ENCODE measurements at regions not wholly inside any gene's neighbourhood (a gene's known extent, or its start where the extent isn't known, plus 50 kb on each side); places are given as distances from the start of the nearest gene placed in this dataset.

GRCh38 chr13:81211713-81212112 is 870.8 kb upstream of the SPRY2 start:
- ChIA-PET POLR2A (no interaction called here), SMC1A (ENCODE audit: uncharacterized antibody, unreplicated experiment) (interaction anchor here (0.8 kb wide), 1 partner anchor 24 kb away, joined by 3 read pairs; no protein-coding TSS in a partner anchor), RAD21 (ENCODE audit: unreplicated experiment) (no interaction called here), CTCF (no interaction called here)
- DNase-seq (ENCODE audit: low read depth, low spot score) (no peak), ATAC-seq (no peak), FAIRE-seq (no peak)
- no peaks in the 10 kb centered on the region for H3K36me3 ChIP-seq (ENCODE audit: control insufficient read depth in 2 of 2, insufficient read depth in 2 of 2, low read length in 1 of 2)
- BruUV-seq (replicated peaks): no TSS peak
- no peaks in the 10 kb centered on the region for H3K79me2 ChIP-seq (ENCODE audit: control insufficient read depth, insufficient read depth, low read length)
- no peak overlapping the region for H2AFZ ChIP-seq (ENCODE audit: control insufficient read depth, low read depth, low read length)
- no peak overlapping the region for H3K27ac ChIP-seq (ENCODE audit: control insufficient read depth, insufficient read depth)
- no peaks in the 10 kb centered on the region for H4K20me1 ChIP-seq (ENCODE audit: control insufficient read depth, insufficient read depth)
- H3K4me2 ChIP-seq (ENCODE audit: control insufficient read depth, insufficient read depth): no peak overlapping the region
- WGBS (ENCODE audit: insufficient coverage, insufficient replicate concordance, low lambda C conversion rate, missing lambda C conversion rate): 11% methylated on average over 2 of the region's 2 CpGs
- no peaks in the 10 kb centered on the region for H3K4me1 ChIP-seq (ENCODE audit: control insufficient read depth, insufficient read depth, low read length)
- intact Hi-C loops (cut with micrococcal nuclease; ENCODE audit: unreplicated experiment): no loop called here
- TF ChIP-seq MAX (IDR thresholded peaks at IDR 0.05; ENCODE audit: low read depth, low read length): no peak
- TF ChIP-seq KAT2A (conservative IDR thresholded peaks at IDR 0.05; ENCODE audit: control insufficient read depth, low read depth, low read length): no peak
- no peak for TF ChIP-seq NFYB (IDR thresholded peaks at IDR 0.05; ENCODE audit: insufficient read depth, low read depth, low read length)
- TF ChIP-seq ATF3 (IDR thresholded peaks at IDR 0.05; ENCODE audit: borderline replicate concordance, extremely low read depth, low read depth, low read length): no peak
- no peak for TF ChIP-seq CTCF (IDR thresholded peaks at IDR 0.05 in 2 of 3, conservative IDR thresholded peaks at IDR 0.05 in 1 of 3; ENCODE audit: control insufficient read depth in 2 of 3, extremely low read depth in 1 of 3, insufficient read depth in 1 of 3, low read depth in 3 of 3, low read length in 3 of 3)
- TF ChIP-seq ETV6 (conservative IDR thresholded peaks at IDR 0.05 in 1 of 2, IDR thresholded peaks at IDR 0.05 in 1 of 2; ENCODE audit: borderline replicate concordance in 1 of 2, low read depth in 1 of 2): no peak
- no peak for TF ChIP-seq GATAD2B (conservative IDR thresholded peaks at IDR 0.05; ENCODE audit: low read depth)
- TF ChIP-seq RFX5 (IDR thresholded peaks at IDR 0.05; ENCODE audit: low read depth, low read length): no peak
- TF ChIP-seq ZBTB40 (IDR thresholded peaks at IDR 0.05; ENCODE audit: borderline replicate concordance): no peak
- TF ChIP-seq NR2F1 (conservative IDR thresholded peaks at IDR 0.05): no peak
- no peak for TF ChIP-seq NR2C2 (IDR thresholded peaks at IDR 0.05; ENCODE audit: borderline replicate concordance, control insufficient read depth, insufficient read length, low read depth)
- no peak for TF ChIP-seq JUNB (IDR thresholded peaks at IDR 0.05)
- TF ChIP-seq HCFC1 (IDR thresholded peaks at IDR 0.05; ENCODE audit: low read length): no peak
- TF ChIP-seq ZNF384 (IDR thresholded peaks at IDR 0.05; ENCODE audit: borderline replicate concordance, low read depth, low read length): no peak
- no peak for TF ChIP-seq ZNF622 (IDR thresholded peaks at IDR 0.05)
- no peak for TF ChIP-seq SMAD1 (IDR thresholded peaks at IDR 0.05; ENCODE audit: low read depth, partially characterized antibody)
- no peaks in the 10 kb centered on the region for H3K27me3 ChIP-seq (replicated peaks in 1 of 2; ENCODE audit: control insufficient read depth in 2 of 2, insufficient read depth in 2 of 2, low read length in 1 of 2)
- no peak overlapping the region for H3K4me3 ChIP-seq
- H3K9me3 ChIP-seq (replicated peaks; ENCODE audit: control insufficient read depth, insufficient read depth, low read length): no peaks in the 10 kb centered on the region
- in situ Hi-C loops (cut with MboI): no loop called here
- no peak overlapping the region for H3K9ac ChIP-seq (ENCODE audit: control insufficient read depth, insufficient read depth, low read length)

Measured in GM12878 (cell line).